Endothelial cell of umbilical vein (primary cell): ENCODE measurements at regions not wholly inside any gene's neighbourhood (a gene's known extent, or its start where the extent isn't known, plus 50 kb on each side); places are given as distances from the start of the nearest gene placed in this dataset.

ENCODE experiments used
- BruUV-seq: library from RNA; stranded (reverse); fragments of 400-500 nt; replicated peaks from 2 replicates; lab custom pipeline; 2021; lab: Mats Ljungman, UMichigan
- CTCF ChIA-PET: fragments of 300-600, 350-600 bp; sonication (Branson Sonifier 250); formaldehyde crosslinking; loops from one replicate; lab custom pipeline; 2021; ENCODE audit warnings: antibody characterized with exemption, inconsistent platforms; lab: Charles Lee
- POLR2A ChIA-PET: fragments of 300-600, 350-600 bp; sonication (Branson Sonifier 250); formaldehyde crosslinking; loops from one replicate; lab custom pipeline; 2021; ENCODE audit warnings: antibody characterized with exemption, inconsistent platforms; lab: Charles Lee
- DNase-seq: peaks from one replicate; pipeline ENCODE4 v3.0.0-alpha.2; 2011; ENCODE audit warnings: low read depth, low spot score
- FAIRE-seq: peaks from 2 replicates; lab custom pipeline; 2011; peaks lifted over from hg19 to GRCh38; lab: Jason Lieb, UNC
- H2AFZ ChIP-seq: 2 replicates; pipeline ENCODE4 v1.6.0; 2012; ENCODE audit warnings: low read depth, low read length, control low read depth, inconsistent platforms
- H3K27ac ChIP-seq: 2 replicates; pipeline ENCODE4 v1.5.1; 2011; ENCODE audit warnings: low read depth, mild to moderate bottlenecking, control low read depth, low read length, moderate library complexity; ENCODE audit not compliant: insufficient read depth
- H3K27me3 ChIP-seq, 2 experiments: 2 replicates each; pipeline versions ENCODE4 v1.6.0 to v1.6.1; 2011; ENCODE audit warnings: low read length in 2 of 2, mixed read lengths in 1 of 2; ENCODE audit not compliant: control insufficient read depth in 2 of 2, insufficient read depth in 2 of 2
- H3K36me3 ChIP-seq, 2 experiments: 2 replicates in 1 of 2; 3 replicates in 1 of 2; pipeline ENCODE4 v1.5.1; 2011; ENCODE audit warnings: low read length in 2 of 2, mild to moderate bottlenecking in 1 of 2, moderate library complexity in 1 of 2; ENCODE audit not compliant: control insufficient read depth in 2 of 2, insufficient read depth in 2 of 2; ENCODE audit errors: extremely low read depth in 1 of 2
- H3K4me1 ChIP-seq: 3 replicates; pipeline ENCODE4 v1.5.1; 2011; ENCODE audit warnings: mild to moderate bottlenecking, low read length; ENCODE audit not compliant: control insufficient read depth, insufficient read depth; ENCODE audit errors: extremely low read depth
- H3K4me2 ChIP-seq: 2 replicates; pipeline ENCODE4 v1.6.1; 2011; ENCODE audit warnings: low read length, control low read depth, mixed read lengths; ENCODE audit not compliant: insufficient read depth
- H3K4me3 ChIP-seq, 3 experiments: fragments of 200-600 bp in 1 of 3; sonication (generic), shearing (Covaris generic) in 1 of 3; replicated peaks in 1 of 3; 2 replicates each; pipeline ENCODE4 v1.5.1; 2011 to 2016; ENCODE audit warnings: control low read depth in 3 of 3, low read length in 3 of 3, mild to moderate bottlenecking in 2 of 3, inconsistent platforms in 1 of 3, low read depth in 1 of 3, moderate library complexity in 1 of 3; ENCODE audit not compliant: insufficient read depth in 1 of 3
- H3K79me2 ChIP-seq: 2 replicates; pipeline ENCODE4 v1.6.0; 2012; ENCODE audit warnings: low read length, inconsistent platforms; ENCODE audit not compliant: control insufficient read depth, insufficient read depth
- H3K9ac ChIP-seq: replicated peaks from 2 replicates; pipeline ENCODE3; 2011; ENCODE audit warnings: low read length, control low read depth; ENCODE audit not compliant: insufficient read depth; ENCODE audit errors: extremely low read depth
- H3K9me1 ChIP-seq: replicated peaks from 3 replicates; pipeline ENCODE4 v1.6.0; 2011; ENCODE audit warnings: mild to moderate bottlenecking, low read length; ENCODE audit not compliant: control insufficient read depth, insufficient read depth; ENCODE audit errors: extremely low read depth
- H3K9me3 ChIP-seq: replicated peaks from 2 replicates; pipeline ENCODE4 v1.5.1; 2012; ENCODE audit warnings: low read length, inconsistent platforms; ENCODE audit not compliant: control insufficient read depth, insufficient read depth
- H4K20me1 ChIP-seq: replicated peaks from 2 replicates; pipeline ENCODE3; 2011; ENCODE audit warnings: mild to moderate bottlenecking, low read length; ENCODE audit not compliant: control insufficient read depth, insufficient read depth; ENCODE audit errors: extremely low read depth
- EZH2 ChIP-seq: IDR thresholded peaks from 2 replicates; pipeline ENCODE4 v1.6.1; 2012; ENCODE audit warnings: borderline replicate concordance, low read depth, mild to moderate bottlenecking, moderate library complexity, low read length, inconsistent platforms; ENCODE audit not compliant: severe bottlenecking
- FOS ChIP-seq: IDR thresholded peaks from 2 replicates; pipeline ENCODE4 v1.6.1; 2011; ENCODE audit warnings: mild to moderate bottlenecking, low read length, moderate library complexity, borderline replicate concordance; ENCODE audit not compliant: insufficient read depth
- GATA2 ChIP-seq: IDR thresholded peaks from 2 replicates; pipeline ENCODE4 v1.7.0; 2011; ENCODE audit warnings: low read depth, mild to moderate bottlenecking, moderate library complexity, mixed read lengths, low read length; ENCODE audit not compliant: insufficient read length, insufficient read depth
- JUN ChIP-seq: IDR thresholded peaks from 2 replicates; pipeline ENCODE4 v1.6.1; 2011; ENCODE audit warnings: borderline replicate concordance, low read depth; ENCODE audit not compliant: insufficient read length, insufficient read depth
- MYC ChIP-seq: IDR thresholded peaks from one replicate; pipeline ENCODE4 v1.6.1; 2011; ENCODE audit warnings: mild to moderate bottlenecking, low read depth, low read length
- POLR2A ChIP-seq: IDR thresholded peaks from 2 replicates; pipeline ENCODE4 v1.6.1; 2012; ENCODE audit warnings: low read depth, mild to moderate bottlenecking, control low read depth, low read length
- POLR2AphosphoS5 ChIP-seq: IDR thresholded peaks from 2 replicates; pipeline ENCODE4 v1.6.1; 2012; ENCODE audit warnings: low read depth, mild to moderate bottlenecking, control low read depth, low read length, moderate library complexity; ENCODE audit not compliant: insufficient read depth
- dilution Hi-C: fragments of 300-500 bp; cut with MboI; formaldehyde crosslinking; loops from one replicate; pipeline ENCODE4 v1.15.0; 2019; ENCODE audit warnings: low sequenced_read_pairs; ENCODE audit not compliant: extremely low pct_ligation_motif_present
- intact Hi-C: fragments of 100-400 bp; cut with micrococcal nuclease; formaldehyde crosslinking; loops from one replicate; pipeline ENCODE4 v1.10.0; 2022
- TF ChIP-seq, protein P1 (sequence below): IDR thresholded peaks from 2 replicates; pipeline ENCODE4 v1.6.1; 2011; ENCODE audit not compliant: insufficient read depth, insufficient read length
- TF ChIP-seq, protein P2 (sequence below), 2 donors: IDR thresholded peaks; 1 replicate in 1 of 2; 2 replicates in 1 of 2; pipeline ENCODE4 v1.5.1; 2011; ENCODE audit warnings: low read length in 2 of 2, mild to moderate bottlenecking in 2 of 2, moderate library complexity in 2 of 2, control low read depth in 1 of 2, inconsistent platforms in 1 of 2, low read depth in 1 of 2; ENCODE audit not compliant: insufficient read depth in 1 of 2; ENCODE audit errors: extremely low read depth in 1 of 2

DNA sequence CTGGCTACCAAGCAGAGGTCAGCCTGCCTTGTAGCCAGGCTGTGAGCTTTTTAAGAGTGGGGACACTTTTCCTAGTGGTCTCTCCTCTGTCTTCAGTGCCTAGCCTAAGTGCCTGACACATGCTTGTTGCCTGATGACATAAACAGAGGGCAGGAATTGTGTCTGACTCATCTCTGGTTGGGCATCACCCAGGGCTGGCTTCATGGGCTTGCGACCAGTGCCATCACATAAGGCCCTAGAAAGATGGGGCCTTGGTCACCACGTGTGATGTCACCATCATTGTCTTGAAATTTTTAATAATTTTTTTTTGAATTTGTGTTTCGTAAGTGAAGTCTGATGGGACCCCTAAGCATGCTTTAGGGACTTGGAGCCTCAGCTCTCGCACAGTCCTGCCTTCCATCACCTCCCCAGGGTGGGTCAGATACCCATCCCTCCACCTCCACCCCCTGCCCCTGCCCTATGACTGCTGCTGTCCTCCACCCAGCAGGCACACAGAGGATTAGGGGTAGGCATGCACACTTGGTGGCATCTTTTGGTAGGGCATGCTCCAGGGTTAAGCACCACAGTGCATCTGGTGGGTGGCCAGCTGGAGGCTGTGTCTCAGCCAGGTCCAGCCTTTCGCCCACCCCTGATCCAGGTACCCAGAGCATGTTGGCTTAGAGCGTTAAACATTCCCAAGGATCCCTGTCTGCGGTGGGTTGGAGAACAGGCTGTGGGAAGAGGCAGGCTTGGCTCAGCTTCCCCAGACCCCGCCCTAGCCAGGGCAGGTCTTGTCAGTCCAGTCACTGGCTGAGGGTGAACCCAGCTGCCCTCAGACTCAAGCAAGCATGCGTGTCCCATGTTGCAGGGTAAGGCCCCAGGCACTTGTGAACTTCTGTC, 80.1 kb upstream of the SH3PXD2B start:
- no peak overlapping the region for H3K4me3 ChIP-seq
- DNase-seq (no peak), FAIRE-seq (no peak)
- H2AFZ ChIP-seq: no peak overlapping the region
- no peak overlapping the region for H3K4me2 ChIP-seq
- TF ChIP-seq POLR2A: no peak
- TF ChIP-seq GATA2: no peak
- TF ChIP-seq EZH2: no peak
- no peak for TF ChIP-seq POLR2AphosphoS5
- TF ChIP-seq, protein P1, sequence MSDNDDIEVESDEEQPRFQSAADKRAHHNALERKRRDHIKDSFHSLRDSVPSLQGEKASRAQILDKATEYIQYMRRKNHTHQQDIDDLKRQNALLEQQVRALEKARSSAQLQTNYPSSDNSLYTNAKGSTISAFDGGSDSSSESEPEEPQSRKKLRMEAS: no peak
- TF ChIP-seq, protein P2, sequence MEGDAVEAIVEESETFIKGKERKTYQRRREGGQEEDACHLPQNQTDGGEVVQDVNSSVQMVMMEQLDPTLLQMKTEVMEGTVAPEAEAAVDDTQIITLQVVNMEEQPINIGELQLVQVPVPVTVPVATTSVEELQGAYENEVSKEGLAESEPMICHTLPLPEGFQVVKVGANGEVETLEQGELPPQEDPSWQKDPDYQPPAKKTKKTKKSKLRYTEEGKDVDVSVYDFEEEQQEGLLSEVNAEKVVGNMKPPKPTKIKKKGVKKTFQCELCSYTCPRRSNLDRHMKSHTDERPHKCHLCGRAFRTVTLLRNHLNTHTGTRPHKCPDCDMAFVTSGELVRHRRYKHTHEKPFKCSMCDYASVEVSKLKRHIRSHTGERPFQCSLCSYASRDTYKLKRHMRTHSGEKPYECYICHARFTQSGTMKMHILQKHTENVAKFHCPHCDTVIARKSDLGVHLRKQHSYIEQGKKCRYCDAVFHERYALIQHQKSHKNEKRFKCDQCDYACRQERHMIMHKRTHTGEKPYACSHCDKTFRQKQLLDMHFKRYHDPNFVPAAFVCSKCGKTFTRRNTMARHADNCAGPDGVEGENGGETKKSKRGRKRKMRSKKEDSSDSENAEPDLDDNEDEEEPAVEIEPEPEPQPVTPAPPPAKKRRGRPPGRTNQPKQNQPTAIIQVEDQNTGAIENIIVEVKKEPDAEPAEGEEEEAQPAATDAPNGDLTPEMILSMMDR (IDR thresholded peaks at IDR 0.05; ENCODE audit: extremely low read depth in 1 of 2, insufficient read depth in 1 of 2, low read depth in 1 of 2, low read length in 2 of 2): no peak
- TF ChIP-seq FOS: no peak
- TF ChIP-seq MYC: no peak
- TF ChIP-seq JUN: no peak
- ChIA-PET CTCF (interaction anchor here (0.5 kb wide), 1 partner anchor 37 kb away, joined by 3 read pairs; no protein-coding TSS in a partner anchor), POLR2A (no interaction called here)
- H3K79me2 ChIP-seq: no peaks in the 10 kb centered on the region
- no peaks in the 10 kb centered on the region for H3K9me1 ChIP-seq
- H3K9ac ChIP-seq: no peak overlapping the region
- no peaks in the 10 kb centered on the region for H4K20me1 ChIP-seq
- no TSS peak for BruUV-seq
- no peaks in the 10 kb centered on the region for H3K4me1 ChIP-seq
- dilution Hi-C loops: no loop called here
- no peak overlapping the region for H3K27ac ChIP-seq
- H3K27me3 ChIP-seq: peaks cover 1 to 2% of the 10 kb centered on the region in 2 experiments
- intact Hi-C loops: no loop called here
- H3K9me3 ChIP-seq: no peaks in the 10 kb centered on the region
- no peaks in the 10 kb centered on the region for H3K36me3 ChIP-seq
